ENCODE measurements at regions not wholly inside any gene's neighbourhood (a gene's known extent, or its start where the extent isn't known, plus 50 kb on each side); places are given as distances from the start of the nearest gene placed in this dataset.

GRCh38 chr3:187998611-187999010, 155.3 kb upstream of the LPP start:
- DNase-seq (ENCODE audit: low spot score) (no peak), ATAC-seq (ENCODE audit: low read depth) (no peak)

DNA sequence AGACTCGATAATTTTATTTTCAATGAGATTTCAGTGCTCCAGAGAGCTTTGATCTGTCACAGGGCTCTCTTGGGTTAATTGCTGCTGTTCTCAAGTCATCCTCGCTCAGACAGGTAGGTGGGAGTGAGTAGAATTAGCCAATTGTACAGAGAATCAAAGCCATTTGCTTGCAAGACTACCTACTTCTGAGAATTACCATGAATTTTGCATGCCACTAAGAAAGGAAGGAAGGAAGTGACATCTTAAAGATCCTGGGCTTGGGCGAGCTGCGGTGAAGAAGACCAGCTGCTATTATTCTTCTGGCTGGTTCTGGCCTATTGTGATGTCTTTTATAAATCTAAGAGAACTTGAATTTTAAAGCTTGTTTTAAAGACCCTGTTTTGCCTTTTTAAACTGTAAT, 154.1 kb upstream of the LPP start:
- no peak for TF ChIP-seq CTCF (IDR thresholded peaks at IDR 0.05; ENCODE audit: poor library complexity, severe bottlenecking)
- H3K27ac ChIP-seq (ENCODE audit: poor library complexity, severe bottlenecking), result no peak overlapping the region

More at GRCh38 chr3:187998611-187999010, 155.3 kb upstream of the LPP start:
- no peaks in the 10 kb centered on the region for H3K9me3 ChIP-seq (ENCODE audit: severe bottlenecking)
- no peaks in the 10 kb centered on the region for H3K36me3 ChIP-seq (ENCODE audit: low read depth)
- no peak for TF ChIP-seq CTCF (IDR thresholded peaks at IDR 0.05; ENCODE audit: poor library complexity, severe bottlenecking)
- H3K4me1 ChIP-seq (ENCODE audit: insufficient read depth, poor library complexity, severe bottlenecking), result peaks cover 4% of the 10 kb centered on the region
- no peaks in the 10 kb centered on the region for H3K27me3 ChIP-seq (ENCODE audit: insufficient read depth, poor library complexity, severe bottlenecking)
- H3K27ac ChIP-seq (ENCODE audit: poor library complexity, severe bottlenecking), result no peak overlapping the region
- H3K4me3 ChIP-seq (ENCODE audit: severe bottlenecking), result no peak overlapping the region

GRCh38 chr3:188000361-188000861, 153.5 kb upstream of the LPP start:
- Histone ChIP-seq H3K27ac (ENCODE audit: poor library complexity, severe bottlenecking) (no peak overlapping the region), H3K4me3 (ENCODE audit: severe bottlenecking) (no peak overlapping the region), H3K27me3 (ENCODE audit: insufficient read depth, poor library complexity, severe bottlenecking) (no peaks in the 10 kb centered on the region), H3K4me1 (ENCODE audit: insufficient read depth, poor library complexity, severe bottlenecking) (no peaks in the 10 kb centered on the region), H3K36me3 (ENCODE audit: low read depth) (no peaks in the 10 kb centered on the region), H3K9me3 (ENCODE audit: severe bottlenecking) (no peaks in the 10 kb centered on the region)
- DNase-seq (ENCODE audit: low spot score), result no peak
- ATAC-seq (ENCODE audit: low read depth), result no peak
- no peak for TF ChIP-seq CTCF (IDR thresholded peaks at IDR 0.05; ENCODE audit: poor library complexity, severe bottlenecking)

More for the DNA sequence above, 154.1 kb upstream of the LPP start:
- H3K36me3 ChIP-seq (ENCODE audit: low read depth), result no peaks in the 10 kb centered on the region
- ATAC-seq (ENCODE audit: low read depth) (no peak), DNase-seq (ENCODE audit: low spot score) (no peak)
- H3K9me3 ChIP-seq (ENCODE audit: severe bottlenecking), result no peaks in the 10 kb centered on the region
- no peaks in the 10 kb centered on the region for H3K27me3 ChIP-seq (ENCODE audit: insufficient read depth, poor library complexity, severe bottlenecking)
- no peak overlapping the region for H3K4me3 ChIP-seq (ENCODE audit: severe bottlenecking)
- H3K4me1 ChIP-seq (ENCODE audit: insufficient read depth, poor library complexity, severe bottlenecking), result no peaks in the 10 kb centered on the region

GRCh38 chr3:188001093-188001492, 152.9 kb upstream of the LPP start:
- Histone ChIP-seq H3K27ac (ENCODE audit: poor library complexity, severe bottlenecking) (no peak overlapping the region), H3K4me1 (ENCODE audit: insufficient read depth, poor library complexity, severe bottlenecking) (no peaks in the 10 kb centered on the region), H3K9me3 (ENCODE audit: severe bottlenecking) (no peaks in the 10 kb centered on the region), H3K36me3 (ENCODE audit: low read depth) (no peaks in the 10 kb centered on the region), H3K4me3 (ENCODE audit: severe bottlenecking) (no peak overlapping the region), H3K27me3 (ENCODE audit: insufficient read depth, poor library complexity, severe bottlenecking) (no peaks in the 10 kb centered on the region)
- ATAC-seq (ENCODE audit: low read depth), result no peak
- no peak for DNase-seq (ENCODE audit: low spot score)
- no peak for TF ChIP-seq CTCF (IDR thresholded peaks at IDR 0.05; ENCODE audit: poor library complexity, severe bottlenecking)

DNA sequence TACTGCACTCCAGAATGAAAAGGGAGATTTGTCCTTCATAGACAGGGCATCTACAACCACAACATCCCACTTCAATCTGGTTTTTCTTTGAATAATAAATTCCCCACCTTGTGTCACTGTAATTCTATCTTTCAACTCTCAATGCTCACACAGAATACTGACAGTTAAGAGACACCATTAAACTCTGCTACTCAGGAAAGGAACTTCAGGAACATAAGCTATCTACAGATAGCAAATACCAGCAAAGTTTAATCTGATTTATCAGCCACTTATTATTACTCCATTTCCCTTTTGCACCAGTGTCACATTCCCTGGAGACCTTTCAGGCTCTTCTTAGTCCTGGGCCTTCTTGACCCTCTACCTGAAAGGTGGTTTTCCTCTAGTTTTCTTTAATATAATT, 152.0 kb upstream of the LPP start:
- H3K4me1 ChIP-seq (ENCODE audit: insufficient read depth, poor library complexity, severe bottlenecking), result no peaks in the 10 kb centered on the region
- H3K9me3 ChIP-seq (ENCODE audit: severe bottlenecking), result no peaks in the 10 kb centered on the region
- DNase-seq (ENCODE audit: low spot score) (no peak), ATAC-seq (ENCODE audit: low read depth) (no peak)
- H3K27me3 ChIP-seq (ENCODE audit: insufficient read depth, poor library complexity, severe bottlenecking), result no peaks in the 10 kb centered on the region
- no peaks in the 10 kb centered on the region for H3K36me3 ChIP-seq (ENCODE audit: low read depth)
- no peak overlapping the region for H3K27ac ChIP-seq (ENCODE audit: poor library complexity, severe bottlenecking)
- no peak overlapping the region for H3K4me3 ChIP-seq (ENCODE audit: severe bottlenecking)
- TF ChIP-seq CTCF (IDR thresholded peaks at IDR 0.05; ENCODE audit: poor library complexity, severe bottlenecking), result no peak

Data from RWPE2 (cell line).